ENCODE measurements at regions not wholly inside any gene's neighbourhood (a gene's known extent, or its start where the extent isn't known, plus 50 kb on each side); places are given as distances from the start of the nearest gene placed in this dataset.
"Not testable (repeated sequence)": the region's sequence is repeated elsewhere in the genome, so short reads cannot be mapped to it uniquely, and the experiment has no call there.

GRCh38 chr7:36053589-36053988 is 99.5 kb upstream of the EEPD1 start:
- H3K36me3 ChIP-seq: no peaks in the 10 kb centered on the region
- H3K27me3 ChIP-seq: no peaks in the 10 kb centered on the region
- no peak for DNase-seq
- no peak overlapping the region for H3K27ac ChIP-seq
- no peak overlapping the region for H3K4me3 ChIP-seq
- TF ChIP-seq POLR2A (IDR thresholded peaks at IDR 0.05): no peak
- TF ChIP-seq CTCF (IDR thresholded peaks at IDR 0.05): no peak
- no peaks in the 10 kb centered on the region for H3K9me3 ChIP-seq
- no peaks in the 10 kb centered on the region for H3K4me1 ChIP-seq

GRCh38 chr7:36054637-36055036 is 98.4 kb upstream of the EEPD1 start:
- no peaks in the 10 kb centered on the region for H3K36me3 ChIP-seq
- H3K27ac ChIP-seq: no peak overlapping the region
- no peaks in the 10 kb centered on the region for H3K4me1 ChIP-seq
- DNase-seq: no peak
- TF ChIP-seq POLR2A (IDR thresholded peaks at IDR 0.05): no peak
- no peak for TF ChIP-seq CTCF (IDR thresholded peaks at IDR 0.05)
- no peaks in the 10 kb centered on the region for H3K9me3 ChIP-seq
- H3K27me3 ChIP-seq: no peaks in the 10 kb centered on the region
- H3K4me3 ChIP-seq: no peak overlapping the region

GRCh38 chr7:36055207-36055606 is 97.8 kb upstream of the EEPD1 start:
- Histone ChIP-seq H3K4me3 (no peak overlapping the region), H3K27me3 (no peaks in the 10 kb centered on the region), H3K9me3 (no peaks in the 10 kb centered on the region), H3K4me1 (no peaks in the 10 kb centered on the region), H3K27ac (no peak overlapping the region), H3K36me3 (no peaks in the 10 kb centered on the region)
- no peak for DNase-seq
- TF ChIP-seq POLR2A (IDR thresholded peaks at IDR 0.05): no peak
- TF ChIP-seq CTCF (IDR thresholded peaks at IDR 0.05): no peak

GRCh38 chr7:36057323-36057722 is 95.7 kb upstream of the EEPD1 start:
- Histone ChIP-seq H3K36me3 (no peaks in the 10 kb centered on the region), H3K27me3 (no peaks in the 10 kb centered on the region), H3K4me3 (no peak overlapping the region), H3K4me1 (no peaks in the 10 kb centered on the region), H3K9me3 (no peaks in the 10 kb centered on the region), H3K27ac (no peak overlapping the region)
- DNase-seq: no peak
- TF ChIP-seq POLR2A (IDR thresholded peaks at IDR 0.05) (no peak), CTCF (IDR thresholded peaks at IDR 0.05) (no peak)

GRCh38 chr7:36058020-36058592 is 94.9 kb upstream of the EEPD1 start:
- Histone ChIP-seq H3K27me3 (no peaks in the 10 kb centered on the region), H3K4me3 (no peak overlapping the region), H3K4me1 (no peaks in the 10 kb centered on the region), H3K36me3 (no peaks in the 10 kb centered on the region), H3K27ac (no peak overlapping the region), H3K9me3 (no peaks in the 10 kb centered on the region)
- TF ChIP-seq CTCF (IDR thresholded peaks at IDR 0.05) (no peak), POLR2A (IDR thresholded peaks at IDR 0.05) (no peak)
- no peak for DNase-seq

GRCh38 chr7:36060388-36060787 is 92.7 kb upstream of the EEPD1 start:
- H3K36me3 ChIP-seq, H3K27me3 ChIP-seq, H3K4me3 ChIP-seq, H3K27ac ChIP-seq, DNase-seq, H3K4me1 ChIP-seq, H3K9me3 ChIP-seq: not testable (repeated sequence)

Data from Peyer's patch (tissue), 4 donors.